Trophoblast cell (in vitro differentiated cells and primary cell): ENCODE measurements at regions not wholly inside any gene's neighbourhood (a gene's known extent, or its start where the extent isn't known, plus 50 kb on each side); places are given as distances from the start of the nearest gene placed in this dataset.
A peak's percentile ranks its signal among the peaks of the same experiment; 100 is the strongest.

Source experiments
- DNase-seq, 2 donors: peaks; one replicate each; pipeline ENCODE4 v3.0.0-alpha.2; 2016
- H2AFZ ChIP-seq: 2 replicates; pipeline ENCODE4 v1.6.1; 2013; ENCODE audit warnings: low read length, moderate library complexity, mild to moderate bottlenecking; ENCODE audit not compliant: insufficient read depth, poor library complexity
- H2AK5ac ChIP-seq: 2 replicates; pipeline ENCODE4 v1.6.1; 2013; ENCODE audit warnings: mild to moderate bottlenecking, low read length
- H2BK120ac ChIP-seq: 2 replicates; pipeline ENCODE4 v1.6.1; 2013; ENCODE audit warnings: low read length, mild to moderate bottlenecking, moderate library complexity; ENCODE audit not compliant: insufficient read depth, poor library complexity
- H2BK12ac ChIP-seq: 2 replicates; pipeline ENCODE4 v1.6.1; 2013; ENCODE audit warnings: mild to moderate bottlenecking, low read length, moderate library complexity
- H2BK5ac ChIP-seq: 2 replicates; pipeline ENCODE4 v1.6.1; 2013; ENCODE audit warnings: low read length, low read depth, moderate library complexity, mild to moderate bottlenecking; ENCODE audit not compliant: poor library complexity
- H3K14ac ChIP-seq: 2 replicates; pipeline ENCODE4 v1.6.1; 2013; ENCODE audit warnings: mild to moderate bottlenecking, low read length
- H3K18ac ChIP-seq: 2 replicates; pipeline ENCODE4 v1.6.1; 2013; ENCODE audit warnings: mild to moderate bottlenecking, low read length
- H3K23ac ChIP-seq: 2 replicates; pipeline ENCODE4 v1.6.1; 2013; ENCODE audit warnings: low read length
- H3K27ac ChIP-seq: 2 replicates; pipeline ENCODE4 v1.5.1; 2013; ENCODE audit warnings: low read depth, mild to moderate bottlenecking, inconsistent platforms, low read length, moderate library complexity
- H3K27me3 ChIP-seq: 2 replicates; pipeline ENCODE4 v1.6.1; 2013; ENCODE audit warnings: inconsistent platforms, mild to moderate bottlenecking, low read length, moderate library complexity; ENCODE audit not compliant: insufficient read depth
- H3K36me3 ChIP-seq, 2 experiments: 1 replicate in 1 of 2; 2 replicates in 1 of 2; pipeline ENCODE4 v1.6.1; 2013; ENCODE audit warnings: low read length in 2 of 2, mild to moderate bottlenecking in 2 of 2, moderate library complexity in 1 of 2; ENCODE audit not compliant: insufficient read depth in 2 of 2, control insufficient read depth in 1 of 2
- H3K4ac ChIP-seq: 2 replicates; pipeline ENCODE4 v1.6.1; 2013; ENCODE audit warnings: low read depth, mild to moderate bottlenecking, low read length, moderate library complexity
- H3K4me1 ChIP-seq, 2 experiments: 1 replicate in 1 of 2; 2 replicates in 1 of 2; pipeline ENCODE4 v1.6.1; 2013; ENCODE audit warnings: low read length in 2 of 2, mild to moderate bottlenecking in 2 of 2, moderate library complexity in 1 of 2; ENCODE audit not compliant: insufficient read depth in 2 of 2, control insufficient read depth in 1 of 2
- H3K4me2 ChIP-seq: 2 replicates; pipeline ENCODE4 v1.6.1; 2013; ENCODE audit warnings: inconsistent platforms, mild to moderate bottlenecking, low read length, moderate library complexity
- H3K4me3 ChIP-seq: 2 replicates; pipeline ENCODE4 v1.5.1; 2013; ENCODE audit warnings: mild to moderate bottlenecking, low read depth, low read length, inconsistent platforms
- H3K79me1 ChIP-seq: one replicate; pipeline ENCODE4 v1.6.1; 2013; ENCODE audit warnings: low read length
- H3K79me2 ChIP-seq: 2 replicates; pipeline ENCODE4 v1.6.1; 2013; ENCODE audit warnings: low read length, mild to moderate bottlenecking; ENCODE audit not compliant: control insufficient read depth, insufficient read depth, poor library complexity
- H3K9ac ChIP-seq: 2 replicates; pipeline ENCODE4 v1.6.1; 2013; ENCODE audit warnings: mild to moderate bottlenecking, low read length
- H3K9me3 ChIP-seq: 2 replicates; pipeline ENCODE4 v1.6.1; 2013; ENCODE audit warnings: low read depth, mild to moderate bottlenecking, control low read depth, inconsistent platforms, low read length; ENCODE audit not compliant: insufficient read depth
- H4K12ac ChIP-seq: 2 replicates; pipeline ENCODE4 v1.6.1; 2013; ENCODE audit warnings: low read depth, mild to moderate bottlenecking, low read length, moderate library complexity
- H4K8ac ChIP-seq: 2 replicates; pipeline ENCODE4 v1.6.1; 2013; ENCODE audit warnings: low read depth, mild to moderate bottlenecking, low read length, moderate library complexity
- H4K91ac ChIP-seq: one replicate; pipeline ENCODE4 v1.6.1; 2013; ENCODE audit warnings: low read depth, mild to moderate bottlenecking, low read length, moderate library complexity
- WGBS: extraction: QIAGEN DNeasy Blood & Tissue Kit; methylation state at CpG from one replicate; pipeline ENCODE4 v1.1.7; 2013; ENCODE audit warnings: missing lambda C conversion rate; ENCODE audit not compliant: insufficient read length, insufficient coverage; ENCODE audit errors: extremely low coverage; 5-methylcytosine and 5-hydroxymethylcytosine counted together

- Histone ChIP-seq H2BK12ac (no peak overlapping the region), H4K12ac (no peak overlapping the region), H3K9ac (no peak overlapping the region), H3K23ac (no peak overlapping the region), H4K91ac (no peak overlapping the region), H3K14ac (no peak overlapping the region), H3K79me2 (no peaks in the 10 kb centered on the region), H4K8ac (no peak overlapping the region), H3K27me3 (no peaks in the 10 kb centered on the region), H3K79me1 (peaks cover 5% of the 10 kb centered on the region), H3K36me3 (peaks cover 0 to under 1% of the 10 kb centered on the region in 2 experiments), H2AFZ (no peak overlapping the region), H2BK5ac (no peak overlapping the region), H3K4me2 (no peak overlapping the region), H2AK5ac (no peak overlapping the region), H3K4me1 (peaks cover 2 to 5% of the 10 kb centered on the region in 2 experiments), H3K27ac (no peak overlapping the region), H2BK120ac (no peak overlapping the region), H3K9me3 (no peaks in the 10 kb centered on the region), H3K18ac (no peak overlapping the region), H3K4me3 (no peak overlapping the region), H3K4ac (no peak overlapping the region)
- no CpG with 5 or more reads among the region's 1 CpG for WGBS
- no peak for DNase-seq
Observed at GRCh38 chr4:156595041-156595440, 376.6 kb downstream of the PDGFC start.

GRCh38 chr4:156594624-156595023 lies 377.0 kb downstream of the PDGFC start:
- H3K79me2 ChIP-seq = no peaks in the 10 kb centered on the region
- H3K18ac ChIP-seq = peak overlapping the region; percentile 86
- H3K27me3 ChIP-seq = no peaks in the 10 kb centered on the region
- peak overlapping the region; percentile 80 for H2BK120ac ChIP-seq
- peak overlapping the region; percentile 31 for H2BK5ac ChIP-seq
- peaks cover 5% of the 10 kb centered on the region for H3K79me1 ChIP-seq
- H3K9ac ChIP-seq = no peak overlapping the region
- peak overlapping the region; percentile 92 for H2BK12ac ChIP-seq
- no peak overlapping the region for H3K4me3 ChIP-seq
- no peaks in the 10 kb centered on the region for H3K9me3 ChIP-seq
- WGBS = no CpG with 5 or more reads among the region's 3 CpGs
- no peak overlapping the region for H4K8ac ChIP-seq
- H3K4me2 ChIP-seq = no peak overlapping the region
- no peak for DNase-seq
- H4K12ac ChIP-seq = no peak overlapping the region
- H3K4ac ChIP-seq = peak overlapping the region; percentile 75
- H3K36me3 ChIP-seq = no peaks in the 10 kb centered on the region
- peak overlapping the region; percentile 51 for H3K14ac ChIP-seq
- H3K23ac ChIP-seq = no peak overlapping the region
- H2AFZ ChIP-seq = no peak overlapping the region
- no peak overlapping the region for H3K27ac ChIP-seq
- H3K4me1 ChIP-seq = peaks cover 2 to 5% of the 10 kb centered on the region in 2 experiments
- no peak overlapping the region for H2AK5ac ChIP-seq
- H4K91ac ChIP-seq = peak overlapping the region; percentile 89

DNA sequence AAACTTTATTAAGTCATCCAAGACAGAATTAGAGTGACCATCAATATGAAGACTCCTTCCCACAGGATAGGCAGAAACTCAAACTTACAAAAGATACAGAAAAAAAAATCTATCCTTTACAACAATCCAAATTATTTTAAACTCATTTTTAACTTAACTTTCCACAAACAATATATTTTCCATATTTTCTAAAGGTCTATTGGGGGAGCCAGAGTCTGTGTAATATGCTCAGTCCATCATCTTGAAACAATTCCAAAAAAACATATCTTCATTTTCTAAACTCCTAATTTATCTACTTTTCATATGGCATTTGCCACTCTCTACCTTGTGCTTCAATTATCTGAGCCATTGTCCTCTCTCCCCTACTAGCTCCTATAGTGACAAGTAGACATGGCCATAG lies 378.1 kb downstream of the PDGFC start:
- Histone ChIP-seq H3K27ac (no peak overlapping the region), H3K4ac (no peak overlapping the region), H3K4me1 (peaks cover 2 to 5% of the 10 kb centered on the region in 2 experiments), H3K14ac (no peak overlapping the region), H3K23ac (no peak overlapping the region), H3K79me2 (no peaks in the 10 kb centered on the region), H3K9me3 (no peaks in the 10 kb centered on the region), H3K36me3 (no peaks in the 10 kb centered on the region), H3K4me2 (no peak overlapping the region), H2BK5ac (no peak overlapping the region), H3K79me1 (peaks cover 5% of the 10 kb centered on the region), H4K12ac (no peak overlapping the region), H4K8ac (no peak overlapping the region), H3K18ac (no peak overlapping the region), H2AFZ (no peak overlapping the region), H2BK120ac (no peak overlapping the region), H3K27me3 (no peaks in the 10 kb centered on the region), H3K4me3 (no peak overlapping the region), H4K91ac (no peak overlapping the region), H2AK5ac (no peak overlapping the region), H3K9ac (no peak overlapping the region), H2BK12ac (no peak overlapping the region)
- no peak for DNase-seq

DNA sequence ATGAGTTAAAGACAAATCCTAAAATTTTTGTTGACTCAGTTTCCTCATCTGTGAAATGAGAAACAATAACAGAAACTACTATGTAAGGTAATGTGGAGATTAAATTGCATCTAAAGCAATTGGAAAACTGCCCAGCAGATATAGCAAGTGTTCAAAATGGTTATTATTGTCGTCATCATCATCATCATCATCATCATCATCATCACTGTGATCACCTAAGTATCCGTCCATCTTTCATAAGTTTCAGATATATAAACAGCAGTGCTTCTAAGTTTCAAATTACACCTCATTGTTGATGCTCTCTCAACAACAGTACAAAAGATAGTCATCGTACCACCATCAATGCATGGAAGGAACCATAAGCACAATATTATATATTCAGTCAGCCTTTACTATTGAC lies 379.9 kb downstream of the PDGFC start:
- Histone ChIP-seq H3K4me1 (peaks cover 2 to 3% of the 10 kb centered on the region in 2 experiments), H3K14ac (no peak overlapping the region), H2BK120ac (no peak overlapping the region), H3K4me2 (no peak overlapping the region), H3K79me1 (peaks cover 5% of the 10 kb centered on the region), H3K27ac (no peak overlapping the region), H2BK12ac (no peak overlapping the region), H4K8ac (no peak overlapping the region), H4K12ac (no peak overlapping the region), H3K9ac (no peak overlapping the region), H2AK5ac (no peak overlapping the region), H3K4ac (no peak overlapping the region), H2AFZ (no peak overlapping the region), H3K27me3 (no peaks in the 10 kb centered on the region), H3K4me3 (no peak overlapping the region), H3K79me2 (no peaks in the 10 kb centered on the region), H3K9me3 (no peaks in the 10 kb centered on the region), H4K91ac (no peak overlapping the region), H3K36me3 (no peaks in the 10 kb centered on the region), H3K23ac (no peak overlapping the region), H2BK5ac (no peak overlapping the region), H3K18ac (no peak overlapping the region)
- WGBS = no CpG with 5 or more reads among the region's 3 CpGs
- no peak for DNase-seq
